CD4-positive, alpha-beta T cell treated with Interleukin-17A for 4 hours (primary cell): ENCODE measurements at regions not wholly inside any gene's neighbourhood (a gene's known extent, or its start where the extent isn't known, plus 50 kb on each side); places are given as distances from the start of the nearest gene placed in this dataset.

Experiments used
- DNase-seq: peaks from one replicate; pipeline ENCODE4 v3.0.0-alpha.2; 2020; ENCODE audit warnings: mixed read lengths

DNA sequence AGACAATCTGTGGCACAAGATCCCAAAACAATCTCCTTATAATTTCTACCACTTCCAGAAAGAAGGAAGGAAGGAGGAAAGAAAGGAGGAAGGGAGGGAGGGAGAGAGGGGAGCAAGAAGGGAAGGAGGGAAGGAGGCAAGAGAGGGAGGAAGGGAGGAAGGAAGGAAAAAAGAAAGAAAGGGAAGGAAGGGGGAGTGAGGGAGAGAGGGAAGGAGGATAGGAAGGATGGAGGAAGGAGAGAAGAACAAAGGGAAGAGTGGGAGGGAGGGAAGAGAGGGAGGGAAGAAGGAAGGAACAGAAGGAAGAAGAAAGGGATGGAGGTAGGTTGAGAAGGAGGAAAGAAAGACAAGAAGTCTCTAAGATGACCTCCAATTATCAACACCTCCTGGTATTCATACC, 185.5 kb upstream of the NFE2L3 start:
- no peak for DNase-seq

DNA sequence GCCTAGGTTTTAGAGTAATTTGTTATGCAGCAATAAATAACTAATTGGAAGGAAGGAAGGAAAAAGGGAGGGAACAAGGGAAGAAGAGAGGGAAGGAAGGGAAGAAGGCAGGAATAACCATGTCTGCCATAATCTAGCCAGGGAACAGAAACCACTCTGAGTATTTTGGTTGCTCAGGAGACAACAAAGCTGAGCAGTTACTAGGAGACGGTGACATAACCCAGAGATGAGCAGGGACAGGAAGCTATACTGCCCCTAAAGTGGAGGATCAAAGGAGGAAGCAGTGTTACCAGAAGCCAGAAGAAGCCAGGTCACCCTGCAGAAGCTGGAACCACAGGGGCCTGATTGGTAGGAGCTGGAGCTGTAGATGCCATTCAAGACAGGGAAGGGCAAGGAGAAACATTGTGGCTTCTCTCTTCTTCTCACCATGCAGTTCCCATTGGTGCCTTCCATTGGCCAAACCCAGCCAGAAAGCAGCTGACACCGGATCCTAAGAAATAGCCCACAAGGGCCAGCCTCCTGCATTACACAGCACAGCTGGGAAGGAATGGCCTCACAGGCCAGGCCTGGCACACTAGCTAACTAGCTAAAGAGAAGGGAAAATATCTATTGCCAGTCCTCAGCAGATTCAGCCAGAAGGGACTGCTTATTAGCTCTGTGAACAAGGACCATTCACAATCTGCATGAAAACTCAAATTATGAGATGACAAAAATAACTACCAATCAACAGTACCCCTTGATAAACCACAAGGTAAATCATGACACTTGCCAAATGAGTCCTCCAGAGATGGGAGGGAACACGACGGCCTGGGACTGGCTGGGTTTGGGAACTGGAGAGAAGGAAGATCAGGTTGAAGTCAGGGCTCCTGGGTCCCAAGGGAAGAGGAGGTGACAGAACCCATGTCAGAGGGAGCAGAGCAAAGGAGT, 184.5 kb upstream of the NFE2L3 start:
- no peak for DNase-seq

DNA sequence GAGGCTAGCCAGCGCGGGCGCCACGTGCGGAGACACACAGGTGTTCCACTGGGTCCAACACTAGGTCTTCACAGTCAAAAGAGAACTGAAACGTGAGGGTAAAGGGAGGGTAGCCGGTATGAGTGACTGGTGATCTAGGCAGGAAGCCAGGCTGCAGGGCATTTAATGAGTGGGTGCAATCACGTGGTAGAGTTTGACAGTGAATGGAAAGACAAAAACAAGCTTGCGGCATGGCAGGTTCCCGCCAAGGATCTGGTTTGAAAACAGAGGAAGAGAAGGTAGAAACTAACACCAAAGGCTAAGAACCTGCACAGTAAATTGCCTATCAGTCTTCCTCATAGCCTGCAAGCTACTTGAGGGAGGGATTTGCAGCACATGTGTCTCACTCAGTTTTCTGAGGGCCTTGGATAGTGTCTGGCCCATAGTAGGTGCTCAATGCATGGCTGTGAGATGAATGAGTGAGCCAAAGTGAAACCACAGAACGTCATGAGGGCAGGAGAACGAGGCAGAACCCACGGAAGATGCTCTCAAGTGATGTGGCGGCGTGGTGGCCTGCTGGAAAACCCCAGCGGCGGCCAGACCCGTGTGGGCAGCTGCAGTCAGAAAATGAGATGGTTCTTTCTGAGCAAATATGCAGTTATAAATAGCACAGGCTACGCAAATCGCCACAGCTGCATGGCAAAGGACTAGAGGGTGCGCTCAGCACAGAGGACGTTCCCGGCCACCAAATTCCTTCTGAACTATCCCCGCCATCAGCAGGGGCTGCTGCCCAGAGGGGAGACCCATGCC, 183.6 kb upstream of the NFE2L3 start:
- peak; percentile 21 for DNase-seq

DNA sequence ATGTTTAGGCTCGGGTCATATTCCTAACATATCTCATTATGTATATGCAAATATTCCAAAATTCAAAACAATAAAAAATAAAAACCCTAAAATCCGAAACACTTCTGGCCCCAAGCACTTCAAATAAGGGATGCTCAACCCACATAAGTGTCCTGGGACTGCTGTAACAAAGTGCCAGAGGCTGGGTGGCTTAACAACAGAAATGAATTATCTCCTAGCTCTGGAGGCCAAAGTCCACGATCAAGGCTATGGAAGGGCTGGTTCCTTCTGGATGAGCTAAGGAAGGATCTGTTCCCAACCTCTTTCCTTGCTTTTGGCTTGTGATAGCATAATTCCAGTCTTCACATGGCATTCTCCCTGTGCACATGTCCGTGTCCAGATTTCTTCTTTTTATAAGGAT, 181.6 kb upstream of the NFE2L3 start:
- DNase-seq = no peak

DNA sequence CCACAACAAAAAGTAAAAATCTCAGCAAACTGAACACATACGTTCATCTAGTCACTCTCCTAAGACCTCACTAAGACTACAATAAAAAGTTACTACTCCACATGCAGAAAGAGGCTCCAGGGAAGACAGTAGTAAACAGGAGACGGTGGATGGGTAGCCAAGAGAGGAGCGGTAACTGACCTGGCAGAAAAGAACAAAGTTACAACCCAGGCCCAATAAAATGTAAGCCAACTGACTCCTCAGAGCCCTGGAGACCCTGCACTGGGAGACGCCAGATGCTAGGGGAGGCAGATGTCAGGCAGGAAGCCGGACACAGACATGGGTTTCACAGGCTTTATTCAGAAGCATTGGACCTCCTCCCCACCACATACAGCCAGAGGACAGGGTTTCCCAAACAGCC, 181.1 kb upstream of the NFE2L3 start:
- DNase-seq = no peak

DNA sequence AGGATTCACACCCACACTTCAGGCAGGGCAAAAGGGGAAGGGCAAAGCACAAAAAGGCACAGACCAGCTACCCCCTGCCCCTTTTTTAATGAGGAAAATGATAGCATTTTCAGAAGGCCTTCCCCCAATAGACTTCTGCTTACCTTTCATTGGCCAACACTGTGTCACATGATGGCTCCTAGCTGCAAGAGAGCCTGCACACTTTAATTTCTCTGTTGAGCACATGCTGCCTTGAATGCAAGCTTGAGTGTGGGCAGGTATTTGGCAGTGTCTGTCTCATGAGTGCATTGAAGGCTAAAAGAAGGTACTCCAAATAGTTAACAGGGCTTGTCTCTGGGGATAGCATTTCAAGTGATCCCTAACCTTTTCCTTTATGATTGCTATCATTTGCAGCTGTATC, 175.4 kb upstream of the NFE2L3 start:
- DNase-seq = no peak

DNA sequence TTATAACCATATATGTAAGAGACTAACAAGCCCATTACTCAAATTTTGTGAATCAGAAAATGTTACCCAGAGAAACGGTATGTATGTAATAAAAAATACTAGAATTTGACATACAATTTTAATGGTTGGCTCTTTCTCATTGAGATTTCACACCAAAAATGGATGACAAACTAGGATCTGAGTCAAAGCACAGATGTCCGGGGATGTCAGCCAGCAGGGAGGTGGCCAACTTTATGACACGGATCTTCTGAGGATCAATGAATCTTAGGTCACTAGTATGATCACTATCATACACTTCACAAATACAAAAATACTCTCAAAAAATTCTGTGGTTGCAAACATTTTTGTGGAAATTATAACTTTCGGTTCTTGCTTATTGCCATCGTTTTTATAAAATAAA, 173.5 kb upstream of the NFE2L3 start:
- DNase-seq = no peak

DNA sequence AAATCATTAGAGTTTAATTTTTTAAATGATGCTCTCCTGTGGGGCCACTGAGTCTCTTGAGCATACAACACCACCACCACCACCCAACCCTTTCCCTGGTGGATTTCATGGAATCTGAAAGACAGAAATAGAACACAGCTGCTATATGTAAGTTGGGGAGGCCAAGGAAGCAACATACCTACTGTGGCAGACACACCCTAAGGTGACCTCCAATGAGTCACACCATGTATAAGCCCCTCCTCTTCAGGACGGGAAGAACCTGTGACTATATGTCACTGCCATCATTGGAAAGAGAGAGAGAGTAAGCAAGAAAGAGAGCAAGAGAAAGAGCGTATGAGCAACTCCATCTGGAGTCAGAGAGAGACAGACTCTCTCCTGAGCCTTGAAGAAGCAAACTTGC, 172.4 kb upstream of the NFE2L3 start:
- DNase-seq = no peak

DNA sequence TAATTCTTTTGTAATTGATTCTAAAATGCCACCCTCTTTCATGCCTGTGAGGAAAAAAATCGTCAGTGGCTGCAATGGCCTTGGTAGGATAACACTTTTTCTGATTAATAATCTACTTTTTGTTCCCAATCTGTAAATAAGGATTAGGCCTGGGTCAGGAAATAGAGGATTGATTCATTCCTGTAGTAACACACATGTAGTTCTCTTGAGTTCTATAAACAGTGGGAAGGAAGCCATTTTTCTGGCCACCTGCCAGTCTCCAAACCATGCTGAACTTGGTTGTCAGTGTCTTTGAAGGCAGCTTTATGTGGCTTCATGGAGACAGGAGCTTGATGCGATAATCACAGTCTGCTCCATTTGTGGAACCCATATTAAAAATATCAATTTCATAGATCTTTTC, 169.3 kb upstream of the NFE2L3 start:
- no peak for DNase-seq

DNA sequence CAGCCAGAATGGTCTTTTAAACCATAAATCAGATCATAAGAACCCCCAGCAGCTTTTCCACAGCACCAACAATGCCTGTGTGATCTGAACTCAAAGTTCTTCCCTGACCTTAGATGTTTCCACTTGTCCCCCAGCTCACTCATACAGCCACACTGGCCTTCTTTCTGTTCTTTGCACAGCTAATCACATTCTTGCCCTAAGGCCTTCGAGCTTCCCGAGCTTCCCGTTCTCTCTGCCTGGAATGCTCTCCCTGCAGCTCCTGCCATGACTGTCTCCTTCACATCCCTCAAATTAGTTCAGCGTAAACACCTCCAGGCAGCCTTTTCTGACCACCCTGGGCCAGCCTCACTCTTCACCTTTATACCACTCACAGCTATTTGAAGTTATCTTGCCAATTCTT, 166.8 kb upstream of the NFE2L3 start:
- DNase-seq = no peak

DNA sequence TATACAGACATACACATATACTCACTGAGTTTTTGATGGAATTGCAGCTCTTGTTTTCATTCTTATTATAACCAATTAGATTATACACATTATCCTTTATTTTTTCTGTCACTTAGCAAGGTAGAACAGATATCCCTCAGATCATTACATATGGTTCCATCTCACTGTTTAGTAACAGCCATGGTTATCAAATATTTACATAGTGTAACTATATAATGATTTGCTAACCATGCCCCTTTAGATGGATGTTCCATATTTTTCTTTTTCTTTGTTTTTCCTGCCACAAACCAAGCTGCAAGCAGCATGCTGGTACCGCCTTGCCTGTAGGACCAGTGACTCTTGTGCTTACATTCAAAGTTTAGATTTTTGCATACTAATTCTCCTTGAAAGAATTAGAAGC, 163.4 kb upstream of the NFE2L3 start:
- DNase-seq = no peak

DNA sequence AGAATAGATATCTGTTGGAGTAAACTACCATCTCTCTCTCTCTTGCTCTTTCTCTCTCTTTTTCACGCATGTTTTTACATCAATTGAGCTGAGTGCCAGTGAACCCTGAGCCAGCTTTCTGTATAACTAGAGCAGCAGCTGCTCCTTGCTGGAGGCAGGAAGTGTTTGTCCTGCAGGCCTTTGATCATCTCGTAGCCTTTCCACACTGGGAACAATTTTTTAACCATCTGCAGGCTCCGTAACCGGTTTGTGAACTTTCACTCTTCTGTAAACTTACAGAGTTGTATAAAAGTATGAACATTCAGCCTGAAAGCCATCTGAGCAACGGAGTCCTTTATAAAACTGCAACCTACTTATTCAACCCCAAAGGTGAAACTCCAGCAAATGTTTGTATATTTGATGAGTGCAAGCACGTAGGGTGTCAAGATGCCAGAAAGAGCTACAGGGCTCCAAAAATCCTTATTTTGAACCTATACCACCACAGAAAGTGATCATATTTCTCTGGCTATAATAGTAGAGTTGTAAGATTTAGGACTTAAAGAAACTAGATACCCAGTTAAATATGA, 162.8 kb upstream of the NFE2L3 start:
- no peak for DNase-seq

DNA sequence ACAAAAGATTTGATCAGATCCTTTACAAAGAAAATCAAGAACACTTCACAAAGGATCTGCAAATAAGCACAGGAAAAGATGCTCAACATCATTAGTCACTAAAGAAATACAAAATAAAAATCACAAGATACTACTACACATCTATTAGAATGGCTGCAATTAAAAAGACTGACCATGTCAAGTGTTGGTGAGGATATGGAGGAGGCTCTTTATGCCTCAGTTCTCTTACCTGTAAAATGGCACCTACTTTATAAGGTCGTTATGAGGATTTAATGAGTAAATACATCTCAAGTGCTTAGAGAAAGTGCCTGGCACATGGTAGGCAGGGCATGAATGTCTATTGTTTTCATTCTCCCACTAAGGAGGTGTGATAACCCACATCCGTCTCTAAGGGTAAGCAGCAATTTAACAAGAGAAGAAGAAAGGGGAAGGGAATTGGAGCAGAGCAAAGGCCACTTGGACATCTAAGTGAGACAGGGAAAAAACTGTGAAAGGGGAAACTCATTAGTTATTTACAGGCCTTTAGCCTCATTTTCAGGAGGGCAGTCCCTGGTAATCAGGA, 157.5 kb upstream of the NFE2L3 start:
- no peak for DNase-seq

DNA sequence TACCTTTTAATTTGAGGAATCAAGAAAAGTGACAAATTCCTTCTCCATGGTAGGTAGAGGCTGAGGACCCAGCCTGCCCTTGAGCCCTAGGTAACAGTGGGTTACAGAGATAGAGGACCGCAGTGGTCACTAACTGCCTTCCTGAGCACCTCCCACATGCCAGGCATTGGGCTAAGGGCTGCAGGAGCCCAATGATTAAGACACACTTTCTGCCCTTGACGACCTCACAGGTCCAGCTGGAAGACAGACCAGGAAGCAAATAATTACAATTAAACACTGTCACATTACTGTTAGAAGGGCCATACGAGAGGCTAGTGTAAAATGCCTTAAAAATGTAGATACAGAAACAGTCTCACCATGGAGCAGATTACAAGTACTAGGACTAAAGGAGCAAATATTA, 156.8 kb upstream of the NFE2L3 start:
- no peak for DNase-seq

DNA sequence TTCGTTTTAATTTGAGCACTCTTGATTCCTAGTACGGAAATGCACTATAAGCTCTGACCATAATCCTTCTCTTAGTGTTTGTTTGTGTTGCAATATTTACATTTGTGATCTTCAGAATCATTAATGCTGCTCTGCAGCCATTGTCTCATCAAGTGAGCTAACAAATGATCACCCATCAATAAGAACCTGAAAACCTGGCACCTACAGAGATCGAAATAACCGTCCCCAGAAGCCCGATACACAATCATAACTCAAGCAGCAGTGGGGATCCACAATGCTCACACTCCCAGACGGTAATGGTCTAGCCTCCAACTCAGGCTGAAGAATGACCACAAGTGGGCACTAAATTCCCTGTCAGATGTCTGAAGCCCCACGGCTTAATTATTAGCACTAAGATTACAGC, 156.0 kb upstream of the NFE2L3 start:
- DNase-seq = no peak

DNA sequence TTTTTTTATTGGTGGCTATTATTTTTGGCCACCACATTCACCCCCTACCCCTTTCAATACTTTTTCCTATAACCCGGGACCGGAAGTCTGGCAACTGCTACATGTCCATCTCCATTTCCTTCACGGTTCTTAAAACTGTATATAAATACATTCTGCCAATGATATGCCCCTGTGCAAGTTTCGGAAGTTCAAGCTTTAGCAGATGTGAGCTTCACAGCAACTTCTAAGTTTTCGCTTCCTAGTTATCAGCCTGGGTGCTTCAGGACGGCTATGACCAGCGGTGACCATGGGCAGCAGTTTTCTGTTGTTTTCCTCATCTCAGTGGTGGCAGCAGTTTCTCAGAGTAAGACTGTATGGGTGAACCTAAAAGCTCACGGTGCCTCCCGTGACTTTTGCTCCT, 153.5 kb upstream of the NFE2L3 start:
- no peak for DNase-seq

DNA sequence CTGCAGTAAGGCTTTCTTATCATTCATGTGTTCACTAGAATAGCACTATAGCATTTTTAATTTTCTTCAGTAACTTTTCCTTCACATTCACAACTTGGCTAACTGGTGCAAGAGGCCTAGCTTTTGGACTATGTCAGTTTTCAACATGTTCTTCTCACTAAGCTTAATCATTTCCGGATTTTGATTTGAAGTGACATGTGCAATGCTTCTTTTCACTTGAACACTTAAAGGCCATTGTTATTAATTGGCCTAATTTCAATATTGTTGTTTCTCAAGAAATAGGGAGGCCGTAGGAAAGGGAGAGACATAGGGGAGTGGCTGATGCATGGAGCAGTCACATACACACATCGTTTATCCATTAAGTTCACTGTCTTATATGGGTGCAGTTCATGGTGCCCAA, 151.2 kb upstream of the NFE2L3 start:
- DNase-seq = no peak

DNA sequence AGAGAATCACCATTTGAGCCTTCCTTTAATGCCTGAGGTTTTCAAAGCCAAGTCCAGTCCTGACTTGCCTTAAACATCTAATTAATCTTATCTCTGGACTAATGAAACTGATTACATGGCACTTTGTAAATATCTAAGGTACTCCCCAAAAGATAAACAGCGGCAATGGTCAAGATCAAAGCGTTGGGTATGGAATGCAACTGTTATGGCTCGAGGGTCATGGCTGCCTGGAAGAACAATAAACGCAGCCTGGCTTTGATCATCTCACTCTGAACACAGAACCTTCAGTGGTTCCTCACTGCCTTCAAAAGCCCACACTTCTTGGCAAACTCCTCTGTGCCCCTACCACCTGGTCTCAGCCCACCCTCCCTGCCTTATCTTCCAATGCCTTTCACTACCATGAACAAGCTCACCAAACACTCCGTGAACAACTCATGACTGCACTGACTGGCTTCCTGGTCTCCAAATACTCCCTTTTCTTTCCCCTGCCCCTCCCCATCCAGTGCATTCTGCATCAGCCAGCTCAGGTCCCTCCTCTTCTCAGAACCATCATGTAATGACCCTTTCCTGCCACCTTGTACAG, 150.2 kb upstream of the NFE2L3 start:
- no peak for DNase-seq

DNA sequence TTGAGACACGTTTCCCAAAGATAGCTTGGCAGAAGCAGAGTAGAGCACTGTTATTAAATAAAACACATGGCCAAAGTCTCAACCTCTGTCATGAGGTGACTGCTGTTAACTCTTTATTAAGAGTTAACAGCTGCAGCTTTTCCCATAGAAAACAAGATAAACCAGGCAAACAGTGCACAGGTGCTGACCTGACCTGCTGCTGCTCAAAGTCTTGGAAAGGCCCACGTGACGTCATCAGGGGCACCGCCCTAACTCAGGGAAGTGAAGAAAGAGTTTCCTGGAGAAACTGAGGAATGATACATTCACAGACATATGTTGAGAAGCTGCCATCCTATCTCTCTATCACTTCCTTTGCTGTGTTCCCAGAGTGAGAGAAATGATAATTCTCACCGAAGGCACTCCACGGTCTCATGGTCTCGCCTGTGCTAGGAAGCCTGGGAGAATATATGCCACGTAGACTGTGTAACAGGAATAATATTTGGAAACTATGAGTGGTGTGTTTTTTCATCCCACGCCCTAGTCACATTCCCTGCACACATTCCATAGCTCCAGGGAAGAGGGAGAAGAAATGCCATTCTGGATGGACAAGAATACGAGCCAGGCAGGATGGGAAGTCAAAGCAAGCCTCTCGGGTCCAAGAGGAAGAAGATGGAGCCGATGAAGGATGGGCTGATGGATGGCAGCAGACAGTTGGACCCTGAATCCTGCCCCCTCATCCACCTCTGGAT, 146.2 kb upstream of the NFE2L3 start:
- no peak for DNase-seq

DNA sequence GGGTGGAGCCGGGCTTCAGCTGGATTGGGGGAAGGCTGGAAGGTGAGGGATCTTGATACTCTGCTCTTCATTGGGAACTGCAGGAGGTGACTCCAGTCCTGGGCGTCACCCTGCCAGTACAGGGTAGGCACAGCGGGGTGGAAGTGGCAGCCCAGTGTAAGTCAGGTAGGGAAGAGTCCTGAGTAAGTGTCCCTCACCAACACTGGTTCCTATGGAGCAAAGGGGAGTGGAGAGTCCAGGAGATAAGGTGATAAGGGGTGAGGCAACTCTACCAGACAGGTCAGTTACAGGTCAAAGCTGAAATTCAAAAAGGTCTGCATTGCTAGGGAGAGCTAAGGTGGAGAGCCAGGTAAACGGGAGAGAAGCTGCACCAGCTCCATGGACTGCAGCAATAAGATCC, 145.6 kb upstream of the NFE2L3 start:
- no peak for DNase-seq

DNA sequence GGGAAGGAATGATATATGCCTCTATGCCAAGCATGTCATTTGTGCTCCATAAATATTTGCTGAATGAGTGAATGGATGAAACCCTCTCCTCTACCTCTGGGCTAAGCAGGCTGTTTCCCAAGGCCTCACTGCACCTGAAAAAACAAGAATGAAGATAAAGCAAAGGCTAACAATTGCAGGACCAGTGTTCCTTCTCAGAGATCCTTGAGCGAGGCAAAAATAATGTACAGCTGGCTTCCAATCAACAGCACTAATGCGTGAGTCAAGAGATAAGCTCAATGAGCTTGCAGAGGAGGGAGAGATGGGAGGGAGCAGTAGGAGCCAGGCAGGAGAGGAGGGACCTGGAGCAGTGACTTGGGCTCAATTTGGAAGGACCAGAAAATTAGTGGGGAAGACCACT, 144.5 kb upstream of the NFE2L3 start:
- DNase-seq = no peak

DNA sequence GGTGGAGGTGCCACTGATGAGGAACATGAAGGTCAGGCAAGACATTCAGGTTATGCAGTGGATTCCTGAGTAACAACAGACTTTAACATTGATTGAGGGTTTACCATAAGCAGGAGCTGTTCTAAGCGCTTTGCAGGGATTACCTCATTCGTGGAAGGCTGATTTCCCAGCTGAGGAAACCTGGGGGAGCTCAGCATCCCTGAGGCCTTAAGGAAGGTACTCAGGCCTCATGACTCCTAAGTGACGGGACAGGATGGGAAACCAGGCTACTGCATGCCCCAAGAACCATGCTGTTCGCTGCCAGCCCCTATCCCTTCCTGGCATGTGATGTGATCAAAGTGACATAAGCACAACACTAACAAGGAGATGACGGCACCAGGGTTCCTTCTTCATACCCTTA, 143.6 kb upstream of the NFE2L3 start:
- no peak for DNase-seq
